ENCODE measurements at regions not wholly inside any gene's neighbourhood (a gene's known extent, or its start where the extent isn't known, plus 50 kb on each side); places are given as distances from the start of the nearest gene placed in this dataset.
"Not testable (repeated sequence)": the region's sequence is repeated elsewhere in the genome, so short reads cannot be mapped to it uniquely, and the experiment has no call there.

- TF ChIP-seq CTCF, POLR2A (IDR thresholded peaks at IDR 0.05): not testable (repeated sequence)
Measured at GRCh38 chr2:111273007-111273406, 152.3 kb downstream of the BCL2L11 start.

Data from thyroid gland (tissue), 4 donors.